K562 (cell line): ENCODE measurements at regions not wholly inside any gene's neighbourhood (a gene's known extent, or its start where the extent isn't known, plus 50 kb on each side); places are given as distances from the start of the nearest gene placed in this dataset.

Experiments used
- ATAC-seq: fragments of 200-7000 bp; cut with Tn5 transposase; 3 replicates; pipeline ENCODE4 v1.9.1; 2020; ENCODE audit warnings: moderate library complexity
- BruUV-seq: library from RNA; stranded (reverse); fragments of 400-500 nt; replicated peaks from 2 replicates; lab custom pipeline; 2021; lab: Mats Ljungman, UMichigan
- CTCF ChIA-PET: fragments of 300-600 bp; formaldehyde crosslinking; extraction: SDS; loops from one replicate; lab custom pipeline; 2021; ENCODE audit warnings: low intra/inter-chr PET ratio; lab: Yijun Ruan, JAX
- POLR2A ChIA-PET: fragments of 300-600, 350-650 bp; sonication (Branson Sonifier 250); formaldehyde crosslinking; extraction: SDS; loops from one replicate; lab custom pipeline; 2021; ENCODE audit warnings: antibody characterized with exemption, inconsistent platforms; lab: Yijun Ruan, JAX
- DNase-seq, 4 experiments: peaks; one replicate each; pipeline versions ENCODE4 v3.0.0 to v3.0.0-alpha.2; 2011 to 2018; ENCODE audit warnings: low spot score in 3 of 4, mixed read lengths in 3 of 4; ENCODE audit errors: extremely low read depth in 1 of 4
- FAIRE-seq: peaks from 2 replicates; lab custom pipeline; 2011; peaks lifted over from hg19 to GRCh38; lab: Jason Lieb, UNC
- H2AFZ ChIP-seq: 2 replicates; pipeline ENCODE4 v1.6.0; 2011; ENCODE audit warnings: low read depth, low read length, control low read depth, inconsistent platforms
- H3K27ac ChIP-seq: fragments of 200-600 bp; 3 replicates; pipeline ENCODE4 v1.8.0; 2011; ENCODE audit warnings: low read depth, mild to moderate bottlenecking, control low read depth, inconsistent platforms, low read length, moderate library complexity, mixed read lengths; ENCODE audit errors: extremely low read depth
- H3K27me3 ChIP-seq, 2 experiments: fragments of 300-600 bp in 1 of 2; 2 replicates in 1 of 2; 3 replicates in 1 of 2; pipeline versions ENCODE4 v1.6.0 to v1.8.0; 2011; ENCODE audit warnings: inconsistent platforms in 2 of 2, low read length in 2 of 2, mild to moderate bottlenecking in 1 of 2, mixed read lengths in 1 of 2, moderate library complexity in 1 of 2; ENCODE audit not compliant: control insufficient read depth in 2 of 2, insufficient read depth in 2 of 2
- H3K36me3 ChIP-seq: fragments of 300-600 bp; 3 replicates; pipeline ENCODE4 v1.8.0; 2011; ENCODE audit warnings: mild to moderate bottlenecking, low read length, inconsistent platforms; ENCODE audit not compliant: control insufficient read depth, insufficient read depth
- H3K4me1 ChIP-seq, 2 experiments: fragments of 200-600 bp in 1 of 2; replicated peaks in 1 of 2; 2 replicates in 1 of 2; 3 replicates in 1 of 2; pipeline versions ENCODE4 v1.5.1 to v1.8.0; 2011; ENCODE audit warnings: inconsistent platforms in 2 of 2, low read length in 2 of 2, mild to moderate bottlenecking in 1 of 2, mixed read lengths in 1 of 2, moderate library complexity in 1 of 2; ENCODE audit not compliant: control insufficient read depth in 2 of 2, insufficient read depth in 2 of 2
- H3K4me2 ChIP-seq: 2 replicates; pipeline ENCODE4 v1.6.1; 2011; ENCODE audit warnings: low read length, control low read depth, inconsistent platforms, mixed read lengths; ENCODE audit not compliant: insufficient read depth
- H3K4me3 ChIP-seq: fragments of 200-600 bp; sonication (generic), shearing (Covaris generic); 2 replicates; pipeline ENCODE4 v1.5.1; 2016; ENCODE audit warnings: control low read depth, inconsistent platforms
- H3K79me2 ChIP-seq: fragments of 200-600 bp; 3 replicates; pipeline ENCODE4 v1.8.0; 2011; ENCODE audit warnings: low read length, inconsistent platforms; ENCODE audit not compliant: control insufficient read depth, insufficient read depth
- H3K9ac ChIP-seq, 2 experiments: 2 replicates each; pipeline versions ENCODE4 v1.6.0 to v1.6.1; 2011; ENCODE audit warnings: low read depth in 2 of 2, low read length in 2 of 2, control low read depth in 1 of 2, inconsistent platforms in 1 of 2, mild to moderate bottlenecking in 1 of 2, mixed read lengths in 1 of 2; ENCODE audit not compliant: insufficient read depth in 1 of 2
- H3K9me1 ChIP-seq: one replicate; pipeline ENCODE4 v1.6.0; 2011; ENCODE audit warnings: inconsistent platforms, mild to moderate bottlenecking, low read length, moderate library complexity; ENCODE audit not compliant: control insufficient read depth, insufficient read depth
- H3K9me3 ChIP-seq: replicated peaks from 2 replicates; pipeline ENCODE4 v1.5.1; 2011; ENCODE audit warnings: low read depth, low read length, inconsistent platforms; ENCODE audit not compliant: control insufficient read depth, insufficient read depth
- H4K20me1 ChIP-seq: replicated peaks from 2 replicates; pipeline ENCODE4 v1.6.1; 2011; ENCODE audit warnings: low read length, inconsistent platforms, mixed read lengths; ENCODE audit not compliant: control insufficient read depth, insufficient read depth
- SREBF2 ChIP-seq: sonication (generic); formaldehyde crosslinking; IDR thresholded peaks from 2 replicates; pipeline ENCODE4 v1.4.0; 2020; ENCODE audit warnings: mild to moderate bottlenecking, missing genetic modification reagents
- TAF7 ChIP-seq: fragments of 450-650 bp; IDR thresholded peaks from 2 replicates; pipeline ENCODE4 v1.6.1; 2016; ENCODE audit warnings: missing genetic modification characterization, missing compliant biosample characterization
- TFAM ChIP-seq: fragments of 250-450 bp; sonication (Bioruptor Pico); conservative IDR thresholded peaks from 2 replicates; pipeline ENCODE4 v1.5.0; 2021; ENCODE audit warnings: mild to moderate bottlenecking, moderate library complexity
- TSC22D4 ChIP-seq: fragments of 450-650 bp; IDR thresholded peaks from 2 replicates; pipeline ENCODE4 v1.6.1; 2016; ENCODE audit warnings: missing genetic modification characterization, missing biosample characterization, control low read depth
- ZNF407 ChIP-seq: fragments of 450-650 bp; IDR thresholded peaks from 2 replicates; pipeline ENCODE4 v1.6.1; 2016; ENCODE audit warnings: low read depth
- ZNF507 ChIP-seq: conservative IDR thresholded peaks from 2 replicates; pipeline ENCODE4 v1.6.1; 2017; ENCODE audit warnings: missing genetic modification characterization, missing compliant biosample characterization
- WGBS: fragments of 100-300 bp; shearing (Covaris generic); methylation state at CpG from one replicate; pipeline ENCODE4 v1.1.6; 2016; ENCODE audit warnings: low coverage, mixed read lengths; ENCODE audit not compliant: insufficient coverage; ENCODE audit errors: missing lambda C conversion rate; 5-methylcytosine and 5-hydroxymethylcytosine counted together
- in situ Hi-C: fragments of 300-500 bp; cut with MboI; formaldehyde crosslinking; loops from 4 replicates; pipeline ENCODE4 v1.15.0; 2018; ENCODE audit warnings: inconsistent platforms, mixed read lengths
- intact Hi-C: fragments of 100-400 bp; cut with micrococcal nuclease; formaldehyde crosslinking; loops from 2 replicates; pipeline ENCODE4 v1.14.2; 2022

- intact Hi-C loops: no loop called here
- TF ChIP-seq SREBF2 (CRISPR knock-in tag) (no peak), TAF7 (tag) (no peak), ZNF507 (no peak), TSC22D4 (tag) (no peak), ZNF407 (no peak), TFAM (CRISPR knock-in tag) (no peak)
- H3K27me3 ChIP-seq: peaks cover 12 to 24% of the 10 kb centered on the region in 2 experiments
- no peak overlapping the region for H2AFZ ChIP-seq
- no peak for ATAC-seq
- H3K4me3 ChIP-seq: no peak overlapping the region
- CTCF ChIA-PET: no interaction called here
- no peaks in the 10 kb centered on the region for H3K36me3 ChIP-seq
- H3K9ac ChIP-seq: no peak overlapping the region
- under 1% methylated on average over 6 of the region's 6 CpGs for WGBS
- no peak overlapping the region for H3K4me2 ChIP-seq
- no peaks in the 10 kb centered on the region for H3K9me3 ChIP-seq
- no peaks in the 10 kb centered on the region for H3K9me1 ChIP-seq
- no peak overlapping the region for H3K27ac ChIP-seq
- BruUV-seq: no TSS peak
- H3K79me2 ChIP-seq: no peaks in the 10 kb centered on the region
- no peak for FAIRE-seq
- POLR2A ChIA-PET: interaction anchor here (0.6 to 0.7 kb wide), 2 partner anchors 119 to 684 kb away, joined by 3 to 4 read pairs; no protein-coding TSS in a partner anchor
- no peaks in the 10 kb centered on the region; a peak in 1 of 5 replicates for H3K4me1 ChIP-seq
- no peak for DNase-seq
- no peaks in the 10 kb centered on the region; the same call in 1 of the 2 replicates for H4K20me1 ChIP-seq
- in situ Hi-C loops: no loop called here
Observed at GRCh38 chr5:54837981-54838380, 147.4 kb downstream of the ESM1 start.
